B cell (primary cell): ENCODE measurements at regions not wholly inside any gene's neighbourhood (a gene's known extent, or its start where the extent isn't known, plus 50 kb on each side); places are given as distances from the start of the nearest gene placed in this dataset.

Experiments used
- ATAC-seq: fragments of 200-7000 bp; cut with Tn5 transposase; one replicate; pipeline ENCODE4 v1.10.0; 2021; ENCODE audit warnings: low read depth, mild to moderate bottlenecking, moderate number of reproducible peaks, moderate library complexity
- CTCF ChIA-PET: fragments of 350-600 bp; sonication (Branson Sonifier 250); formaldehyde crosslinking; loops from one replicate; lab custom pipeline; 2021; ENCODE audit warnings: antibody characterized with exemption, inconsistent platforms; lab: Charles Lee
- POLR2A ChIA-PET: fragments of 350-600 bp; sonication (Branson Sonifier 250); formaldehyde crosslinking; loops from one replicate; lab custom pipeline; 2021; ENCODE audit warnings: antibody characterized with exemption; lab: Charles Lee
- DNase-seq: peaks from one replicate; pipeline ENCODE4 v3.0.0; 2013
- H2AFZ ChIP-seq: 2 replicates; pipeline ENCODE4 v1.6.1; 2012; ENCODE audit warnings: mild to moderate bottlenecking, low read depth, low read length; ENCODE audit not compliant: insufficient read depth, poor library complexity, severe bottlenecking
- H3K27ac ChIP-seq, 2 donors: 1 replicate in 1 of 2; 2 replicates in 1 of 2; pipeline ENCODE4 v1.5.1; 2012 to 2013; ENCODE audit warnings: low read length in 2 of 2, mild to moderate bottlenecking in 2 of 2, moderate library complexity in 1 of 2
- H3K27me3 ChIP-seq, 4 experiments: fragments of 200-600 bp in 1 of 4; sonication (generic) in 1 of 4; replicated peaks in 1 of 4; 1 replicate in 2 of 4; 2 replicates in 2 of 4; pipeline versions ENCODE4 v1.6.1 to v1.7.0; 2013 to 2016; ENCODE audit warnings: low read length in 3 of 4, mild to moderate bottlenecking in 2 of 4, mixed read lengths in 1 of 4, moderate library complexity in 1 of 4; ENCODE audit not compliant: insufficient read depth in 4 of 4, control insufficient read depth in 3 of 4; ENCODE audit errors: control extremely low read depth in 1 of 4
- H3K36me3 ChIP-seq, 2 experiments: replicated peaks in 1 of 2; 1 replicate in 1 of 2; 2 replicates in 1 of 2; pipeline versions ENCODE4 v1.6.1 to v1.7.1; 2013; ENCODE audit warnings: low read length in 1 of 2; ENCODE audit not compliant: insufficient read depth in 2 of 2, control insufficient read depth in 1 of 2; ENCODE audit errors: control extremely low read depth in 1 of 2, extremely low read depth in 1 of 2
- H3K4me1 ChIP-seq, 2 donors: fragments of 200-600 bp in 1 of 2; sonication (generic) in 1 of 2; 1 replicate in 1 of 2; 2 replicates in 1 of 2; pipeline versions ENCODE4 v1.5.1 to v1.6.1; 2013 to 2017; ENCODE audit warnings: low read length in 2 of 2; ENCODE audit not compliant: control insufficient read depth in 2 of 2, insufficient read depth in 2 of 2
- H3K4me2 ChIP-seq: replicated peaks from 2 replicates; pipeline ENCODE3; 2012; ENCODE audit warnings: mild to moderate bottlenecking, low read depth, low read length; ENCODE audit not compliant: poor library complexity, severe bottlenecking
- H3K4me3 ChIP-seq, 5 experiments: fragments of 200-600 bp in 1 of 5; sonication (generic) in 1 of 5; 1 replicate in 3 of 5; 2 replicates in 2 of 5; pipeline versions ENCODE4 v1.5.1 to v1.7.0; 2011 to 2016; ENCODE audit warnings: low read length in 4 of 5, mild to moderate bottlenecking in 4 of 5, low read depth in 2 of 5, control low read depth in 1 of 5, moderate library complexity in 1 of 5; ENCODE audit not compliant: insufficient read depth in 1 of 5; ENCODE audit errors: control extremely low read depth in 1 of 5, extremely low read depth in 1 of 5
- H3K79me2 ChIP-seq: fragments of 200-600 bp; sonication (generic); one replicate; pipeline ENCODE4 v1.6.0; 2016; ENCODE audit warnings: low read length; ENCODE audit not compliant: control insufficient read depth, insufficient read depth
- H3K9ac ChIP-seq: fragments of 200-600 bp; sonication (generic); 2 replicates; pipeline ENCODE4 v1.6.1; 2017; ENCODE audit warnings: mild to moderate bottlenecking, low read length, moderate library complexity
- H3K9me3 ChIP-seq, 3 donors: one replicate each; pipeline versions ENCODE4 v1.6.1 to v1.7.1; 2013; ENCODE audit warnings: low read length in 2 of 3; ENCODE audit not compliant: control insufficient read depth in 2 of 3, insufficient read depth in 1 of 3; ENCODE audit errors: control extremely low read depth in 1 of 3
- H4K20me1 ChIP-seq: 2 replicates; pipeline ENCODE4 v1.6.0; 2012; ENCODE audit warnings: mild to moderate bottlenecking, low read length; ENCODE audit not compliant: insufficient read depth, control insufficient read depth, poor library complexity, severe bottlenecking
- H3K27ac Mint-ChIP-seq: one replicate; pipeline ENCODE4 v1.8.0; 2021; ENCODE audit warnings: mixed read lengths
- H3K27me3 Mint-ChIP-seq: one replicate; pipeline ENCODE4 v1.8.0; 2021; ENCODE audit warnings: mixed read lengths
- H3K4me1 Mint-ChIP-seq: one replicate; pipeline ENCODE4 v1.8.0; 2021; ENCODE audit warnings: mixed read lengths
- H3K4me3 Mint-ChIP-seq: one replicate; pipeline ENCODE4 v1.8.0; 2021; ENCODE audit warnings: mixed read lengths
- H3K9me3 Mint-ChIP-seq: one replicate; pipeline ENCODE4 v1.8.0; 2022; ENCODE audit warnings: mixed read lengths; ENCODE audit not compliant: insufficient read depth
- EZH2 ChIP-seq: IDR thresholded peaks from 2 replicates; pipeline ENCODE4 v1.6.1; 2012; ENCODE audit warnings: borderline replicate concordance, low read depth, mild to moderate bottlenecking, moderate library complexity, low read length; ENCODE audit not compliant: insufficient read depth, poor library complexity, severe bottlenecking
- WGBS: methylation state at CpG from one replicate; pipeline ENCODE4 v1.1.5; 2013; ENCODE audit warnings: missing lambda C conversion rate; ENCODE audit not compliant: insufficient coverage; 5-methylcytosine and 5-hydroxymethylcytosine counted together
- intact Hi-C: fragments of 100-400 bp; cut with micrococcal nuclease; formaldehyde crosslinking; loops from one replicate; pipeline ENCODE4 v1.10.0; 2022
- TF ChIP-seq, protein P1 (sequence below): fragments of 200-600 bp; IDR thresholded peaks from one replicate; pipeline ENCODE4 v1.8.0; 2022; ENCODE audit warnings: antibody characterized with exemption, mild to moderate bottlenecking

DNA sequence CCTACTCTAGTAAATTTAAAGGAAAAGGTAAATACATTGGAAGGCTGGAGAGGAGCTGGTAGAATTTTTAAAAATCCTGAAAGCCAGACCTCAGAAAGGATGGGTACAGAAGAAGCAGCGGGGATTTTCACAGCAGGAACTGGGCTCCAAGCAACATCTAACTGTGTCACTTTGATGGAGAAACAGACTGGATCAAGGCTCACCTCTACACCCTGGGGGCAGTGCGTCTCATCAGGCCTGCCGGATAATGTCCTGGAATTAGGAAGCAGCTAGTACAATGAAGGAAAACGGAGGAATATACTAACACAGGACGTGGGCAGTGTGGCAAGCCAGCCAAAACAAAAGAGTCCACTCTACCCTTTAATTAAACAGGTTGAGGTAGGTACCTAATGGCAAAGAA, 463.6 kb downstream of the TAF11L14 start:
- Histone ChIP-seq H3K4me2 (no peak overlapping the region), H2AFZ (no peak overlapping the region), H3K4me3 (no peak overlapping the region), H3K27me3 (no peaks in the 10 kb centered on the region), H3K79me2 (no peaks in the 10 kb centered on the region), H3K27ac (no peak overlapping the region), H3K9ac (no peak overlapping the region), H3K4me1 (no peaks in the 10 kb centered on the region), H3K36me3 (no peaks in the 10 kb centered on the region), H3K9me3 (no peaks in the 10 kb centered on the region), H4K20me1 (no peaks in the 10 kb centered on the region)
- Mint-ChIP-seq H3K4me1 (no peaks in the 10 kb centered on the region), H3K9me3 (no peaks in the 10 kb centered on the region), H3K4me3 (no peak overlapping the region), H3K27ac (no peak overlapping the region), H3K27me3 (no peaks in the 10 kb centered on the region)
- ATAC-seq (no peak), DNase-seq (no peak)
- ChIA-PET POLR2A (no interaction called here), CTCF (no interaction called here)
- intact Hi-C loops, result no loop called here
- 0% methylated on average over 1 of the region's 5 CpGs for WGBS
- no peak for TF ChIP-seq EZH2
- TF ChIP-seq, protein P1, sequence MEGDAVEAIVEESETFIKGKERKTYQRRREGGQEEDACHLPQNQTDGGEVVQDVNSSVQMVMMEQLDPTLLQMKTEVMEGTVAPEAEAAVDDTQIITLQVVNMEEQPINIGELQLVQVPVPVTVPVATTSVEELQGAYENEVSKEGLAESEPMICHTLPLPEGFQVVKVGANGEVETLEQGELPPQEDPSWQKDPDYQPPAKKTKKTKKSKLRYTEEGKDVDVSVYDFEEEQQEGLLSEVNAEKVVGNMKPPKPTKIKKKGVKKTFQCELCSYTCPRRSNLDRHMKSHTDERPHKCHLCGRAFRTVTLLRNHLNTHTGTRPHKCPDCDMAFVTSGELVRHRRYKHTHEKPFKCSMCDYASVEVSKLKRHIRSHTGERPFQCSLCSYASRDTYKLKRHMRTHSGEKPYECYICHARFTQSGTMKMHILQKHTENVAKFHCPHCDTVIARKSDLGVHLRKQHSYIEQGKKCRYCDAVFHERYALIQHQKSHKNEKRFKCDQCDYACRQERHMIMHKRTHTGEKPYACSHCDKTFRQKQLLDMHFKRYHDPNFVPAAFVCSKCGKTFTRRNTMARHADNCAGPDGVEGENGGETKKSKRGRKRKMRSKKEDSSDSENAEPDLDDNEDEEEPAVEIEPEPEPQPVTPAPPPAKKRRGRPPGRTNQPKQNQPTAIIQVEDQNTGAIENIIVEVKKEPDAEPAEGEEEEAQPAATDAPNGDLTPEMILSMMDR, result no peak

DNA sequence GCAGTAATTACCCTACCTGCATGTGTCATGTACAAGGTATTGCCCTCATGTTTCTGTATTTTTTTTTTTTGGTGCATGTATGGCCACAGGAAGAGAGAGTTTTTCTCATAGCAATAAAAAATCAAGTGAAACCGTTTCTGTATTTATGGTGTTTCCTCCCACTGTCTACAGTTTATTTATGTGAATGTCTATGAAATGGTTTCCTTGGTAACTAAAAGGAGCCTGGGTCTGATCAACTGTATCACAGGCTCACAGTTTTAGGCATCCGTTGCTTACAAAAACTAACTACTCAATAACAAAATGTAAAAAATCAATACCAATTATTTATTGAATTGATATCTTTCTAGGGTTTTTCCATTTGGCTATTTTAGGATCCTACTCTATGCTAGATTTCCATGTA, 464.4 kb downstream of the TAF11L14 start:
- Mint-ChIP-seq H3K4me3 (no peak overlapping the region), H3K27ac (no peak overlapping the region), H3K4me1 (no peaks in the 10 kb centered on the region), H3K27me3 (no peaks in the 10 kb centered on the region), H3K9me3 (no peaks in the 10 kb centered on the region)
- CTCF ChIA-PET, result no interaction called here
- DNase-seq, result no peak
- no CpG with 5 or more reads among the region's 2 CpGs for WGBS
- H3K9me3 ChIP-seq, result no peaks in the 10 kb centered on the region
- H4K20me1 ChIP-seq, result no peaks in the 10 kb centered on the region
- no peak overlapping the region for H3K27ac ChIP-seq
- intact Hi-C loops, result no loop called here
- H3K4me2 ChIP-seq, result no peak overlapping the region
- ATAC-seq, result no peak
- H3K27me3 ChIP-seq, result no peaks in the 10 kb centered on the region
- no peaks in the 10 kb centered on the region for H3K4me1 ChIP-seq
- POLR2A ChIA-PET, result no interaction called here
- H3K4me3 ChIP-seq, result no peak overlapping the region
- no peaks in the 10 kb centered on the region for H3K36me3 ChIP-seq
- H2AFZ ChIP-seq, result no peak overlapping the region
- H3K79me2 ChIP-seq, result no peaks in the 10 kb centered on the region
- no peak overlapping the region for H3K9ac ChIP-seq
- TF ChIP-seq EZH2, result no peak
